LNCaP clone FGC (cell line): ENCODE measurements at regions not wholly inside any gene's neighbourhood (a gene's known extent, or its start where the extent isn't known, plus 50 kb on each side); places are given as distances from the start of the nearest gene placed in this dataset.
"Not testable (repeated sequence)": the region's sequence is repeated elsewhere in the genome, so short reads cannot be mapped to it uniquely, and the experiment has no call there.

Experiments
- DNase-seq: peaks from one replicate; pipeline ENCODE4 v3.0.0-alpha.2; 2011; ENCODE audit warnings: low read depth
- H3K4me3 ChIP-seq: 2 replicates; pipeline ENCODE4 v1.5.1; 2011; ENCODE audit warnings: mild to moderate bottlenecking, low read depth, low read length, control low read depth
- TF ChIP-seq, protein P1 (sequence below): IDR thresholded peaks from 2 replicates; pipeline ENCODE4 v1.5.1; 2012; ENCODE audit warnings: mild to moderate bottlenecking; ENCODE audit not compliant: control insufficient read depth, insufficient read depth; ENCODE audit errors: extremely low read depth

DNA sequence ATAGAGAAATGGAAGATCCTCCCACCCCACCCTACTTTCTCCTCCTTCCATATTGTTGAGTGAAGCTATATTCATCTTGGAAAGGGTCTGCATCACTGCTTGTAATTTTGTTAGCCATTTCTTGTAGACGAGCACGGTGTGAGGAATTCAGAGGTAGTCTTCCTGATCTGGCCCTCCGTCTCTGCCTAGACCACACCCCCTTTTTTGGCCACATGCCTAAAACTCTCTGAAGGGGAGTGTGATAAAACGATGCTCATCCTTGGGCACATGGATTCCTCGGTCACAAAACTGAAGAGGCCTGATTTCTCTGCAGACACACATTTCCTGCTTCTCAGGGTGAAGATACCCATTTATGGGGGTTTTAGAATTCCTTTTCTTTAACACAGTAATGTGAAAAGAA lies 182.8 kb downstream of the LARP7 start:
- DNase-seq: no peak
- TF ChIP-seq, protein P1, sequence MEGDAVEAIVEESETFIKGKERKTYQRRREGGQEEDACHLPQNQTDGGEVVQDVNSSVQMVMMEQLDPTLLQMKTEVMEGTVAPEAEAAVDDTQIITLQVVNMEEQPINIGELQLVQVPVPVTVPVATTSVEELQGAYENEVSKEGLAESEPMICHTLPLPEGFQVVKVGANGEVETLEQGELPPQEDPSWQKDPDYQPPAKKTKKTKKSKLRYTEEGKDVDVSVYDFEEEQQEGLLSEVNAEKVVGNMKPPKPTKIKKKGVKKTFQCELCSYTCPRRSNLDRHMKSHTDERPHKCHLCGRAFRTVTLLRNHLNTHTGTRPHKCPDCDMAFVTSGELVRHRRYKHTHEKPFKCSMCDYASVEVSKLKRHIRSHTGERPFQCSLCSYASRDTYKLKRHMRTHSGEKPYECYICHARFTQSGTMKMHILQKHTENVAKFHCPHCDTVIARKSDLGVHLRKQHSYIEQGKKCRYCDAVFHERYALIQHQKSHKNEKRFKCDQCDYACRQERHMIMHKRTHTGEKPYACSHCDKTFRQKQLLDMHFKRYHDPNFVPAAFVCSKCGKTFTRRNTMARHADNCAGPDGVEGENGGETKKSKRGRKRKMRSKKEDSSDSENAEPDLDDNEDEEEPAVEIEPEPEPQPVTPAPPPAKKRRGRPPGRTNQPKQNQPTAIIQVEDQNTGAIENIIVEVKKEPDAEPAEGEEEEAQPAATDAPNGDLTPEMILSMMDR: no peak
- H3K4me3 ChIP-seq: no peak overlapping the region

DNA sequence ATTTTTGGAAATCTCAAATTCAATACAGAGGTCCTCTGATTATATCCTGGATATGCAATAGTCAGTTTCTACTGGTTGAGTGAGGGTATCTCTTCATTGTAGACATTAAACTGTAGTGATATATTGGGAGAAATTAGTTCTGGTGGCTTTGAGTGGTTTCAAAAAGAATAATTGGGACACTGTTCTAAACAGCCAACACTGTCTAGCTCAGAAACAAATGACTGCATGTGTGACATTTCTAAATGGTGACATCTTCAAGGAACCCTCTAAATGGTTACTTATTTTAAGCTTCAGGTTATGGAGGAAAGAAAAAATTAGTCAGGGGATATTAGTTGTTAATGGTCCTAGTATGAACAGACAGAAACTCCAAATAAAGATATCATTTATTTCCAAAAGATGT lies 186.2 kb downstream of the LARP7 start:
- DNase-seq: no peak
- TF ChIP-seq, protein P1: no peak
- no peak overlapping the region for H3K4me3 ChIP-seq

DNA sequence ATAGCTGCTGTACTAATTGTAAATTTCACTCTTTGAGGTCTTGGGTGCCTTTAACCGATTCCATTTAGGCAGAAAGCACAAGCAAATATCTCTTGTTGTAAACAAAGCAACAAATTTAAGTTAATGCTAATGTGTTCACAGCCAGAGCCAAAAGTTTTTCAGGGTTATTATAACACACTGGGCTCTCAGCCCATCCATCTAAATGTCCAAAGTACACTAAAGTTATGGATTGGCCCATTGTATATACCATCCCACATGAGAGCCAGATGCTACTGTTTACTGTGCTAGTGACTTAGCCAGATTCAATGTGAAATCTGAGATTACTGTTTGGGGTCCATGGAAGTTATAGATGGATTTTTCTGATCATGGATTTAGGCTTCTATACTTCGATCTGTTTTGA lies 186.7 kb downstream of the LARP7 start:
- DNase-seq: no peak
- H3K4me3 ChIP-seq: no peak overlapping the region
- TF ChIP-seq, protein P1: no peak

DNA sequence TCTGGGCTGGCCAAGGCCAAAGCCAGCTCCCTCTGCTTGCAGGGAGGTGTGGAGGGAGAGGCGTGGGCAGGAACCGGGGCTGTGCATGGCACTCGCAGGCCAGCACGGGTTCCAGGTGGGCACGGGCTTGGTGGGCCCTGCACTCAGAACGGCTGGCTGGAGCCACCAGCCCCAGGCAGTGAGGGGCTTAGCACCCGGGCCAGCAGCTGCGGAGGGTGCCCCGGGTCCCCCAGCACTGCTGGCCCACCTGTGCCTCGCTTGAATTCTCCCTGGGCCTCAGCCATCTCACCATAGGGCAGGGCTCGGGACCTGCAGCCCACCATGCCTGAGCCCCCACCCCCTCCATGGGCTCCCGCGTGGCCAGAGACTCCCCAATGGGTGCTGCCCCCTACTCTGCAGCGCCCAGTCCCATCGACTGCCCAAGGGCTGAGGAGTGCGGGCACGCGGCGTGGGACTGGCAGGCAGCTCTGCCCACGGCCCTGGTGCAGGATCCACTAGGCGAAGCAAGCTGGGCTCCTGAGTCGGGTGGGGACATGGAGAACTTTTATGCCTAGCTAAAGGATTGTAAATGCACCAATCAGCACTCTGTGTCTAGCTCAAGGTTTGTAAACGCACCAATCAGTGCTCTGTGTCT lies 193.9 kb downstream of the LARP7 start:
- DNase-seq: no peak
- H3K4me3 ChIP-seq: no peak overlapping the region
- TF ChIP-seq, protein P1: no peak

DNA sequence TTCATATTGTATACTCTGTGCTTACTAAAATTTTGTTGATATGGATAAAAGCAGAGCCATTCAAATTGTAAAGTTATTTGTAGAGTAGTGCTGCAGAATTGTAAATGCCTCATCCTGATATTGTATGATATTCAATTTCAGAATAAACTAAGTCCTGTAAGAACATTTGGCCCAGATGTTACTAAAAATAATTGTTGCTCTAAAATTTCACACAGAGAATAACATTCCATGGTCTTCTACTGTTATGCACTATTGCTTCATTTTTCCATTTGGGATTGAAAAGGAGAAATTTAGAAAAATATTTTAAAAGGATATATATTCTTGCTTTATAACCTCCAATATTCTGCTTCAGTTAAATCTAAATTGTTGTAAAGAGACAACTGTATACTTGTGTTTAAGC lies 195.6 kb downstream of the LARP7 start:
- no peak for DNase-seq
- no peak overlapping the region for H3K4me3 ChIP-seq
- TF ChIP-seq, protein P1: no peak

DNA sequence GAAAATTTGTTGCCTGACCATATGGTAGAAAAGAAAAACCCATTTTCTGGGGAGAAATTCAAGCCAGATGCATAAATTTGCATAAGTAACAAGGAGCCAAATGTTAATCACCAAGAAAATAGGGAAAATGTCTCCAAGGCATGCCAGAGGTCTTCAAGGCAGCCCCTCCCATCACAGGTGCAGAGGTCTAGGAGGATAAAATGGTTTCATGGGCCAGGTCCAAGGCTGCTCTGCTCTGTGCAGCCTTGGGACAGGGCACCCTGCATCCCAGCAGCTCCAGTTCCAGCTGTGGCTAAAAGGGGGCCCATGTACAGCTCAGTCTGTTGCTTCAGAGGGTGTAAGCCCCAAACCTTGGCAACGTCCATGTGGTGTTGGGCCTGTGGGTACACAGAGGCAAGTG lies 200.0 kb downstream of the LARP7 start:
- TF ChIP-seq, protein P1: no peak
- H3K4me3 ChIP-seq: no peak overlapping the region
- no peak for DNase-seq

DNA sequence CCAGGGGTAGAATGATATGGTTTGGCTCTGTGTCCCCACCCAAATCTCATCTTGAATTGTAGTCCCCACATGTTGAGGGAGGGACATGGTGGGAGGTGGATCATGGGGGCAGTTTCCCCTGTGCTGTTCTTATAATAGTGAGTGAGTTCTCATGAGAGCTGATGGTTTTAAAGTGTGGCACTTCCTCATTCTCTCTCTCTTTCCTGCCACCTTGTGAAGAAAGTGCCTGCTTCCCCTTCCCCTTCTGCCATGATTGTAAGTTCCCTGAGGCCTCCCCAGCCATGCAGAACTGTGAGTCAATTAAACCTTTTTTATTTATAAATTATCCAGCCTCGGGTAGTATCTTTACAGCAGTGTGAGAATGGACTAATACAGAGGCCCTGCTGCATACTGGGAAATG lies 201.1 kb downstream of the LARP7 start:
- not testable (repeated sequence) for H3K4me3 ChIP-seq, DNase-seq
